ENCODE measurements at regions not wholly inside any gene's neighbourhood (a gene's known extent, or its start where the extent isn't known, plus 50 kb on each side); places are given as distances from the start of the nearest gene placed in this dataset.
"Not testable (repeated sequence)": the region's sequence is repeated elsewhere in the genome, so short reads cannot be mapped to it uniquely, and the experiment has no call there.

GRCh38 chr16:72627182-72627896 is 420.6 kb downstream of the ZFHX3 start:
- TF ChIP-seq CTCF, POLR2A, EP300 (IDR thresholded peaks at IDR 0.05): not testable (repeated sequence)
